GM18951 (cell line): ENCODE measurements at regions not wholly inside any gene's neighbourhood (a gene's known extent, or its start where the extent isn't known, plus 50 kb on each side); places are given as distances from the start of the nearest gene placed in this dataset.
A peak's percentile ranks its signal among the peaks of the same experiment; 100 is the strongest.

ENCODE experiments used
- POLR2A ChIP-seq: IDR thresholded peaks from 4 replicates; pipeline ENCODE4 v1.6.1; 2011; ENCODE audit warnings: mild to moderate bottlenecking; ENCODE audit not compliant: insufficient read length, insufficient read depth; ENCODE audit errors: extremely low read depth
- in situ Hi-C: fragments of 300-500 bp; cut with MboI; formaldehyde crosslinking; loops from one replicate; pipeline ENCODE4 v1.12.0; 2022; ENCODE audit warnings: low sequenced_read_pairs, mixed read lengths, inconsistent platforms; ENCODE audit not compliant: unreplicated experiment

GRCh38 chr15:89406218-89406939, 71.8 kb upstream of the POLG start:
- in situ Hi-C loops = no loop called here
- no peak for TF ChIP-seq POLR2A

GRCh38 chr15:89405494-89405893, 70.9 kb upstream of the POLG start:
- TF ChIP-seq POLR2A = no peak
- in situ Hi-C loops = no loop called here

DNA sequence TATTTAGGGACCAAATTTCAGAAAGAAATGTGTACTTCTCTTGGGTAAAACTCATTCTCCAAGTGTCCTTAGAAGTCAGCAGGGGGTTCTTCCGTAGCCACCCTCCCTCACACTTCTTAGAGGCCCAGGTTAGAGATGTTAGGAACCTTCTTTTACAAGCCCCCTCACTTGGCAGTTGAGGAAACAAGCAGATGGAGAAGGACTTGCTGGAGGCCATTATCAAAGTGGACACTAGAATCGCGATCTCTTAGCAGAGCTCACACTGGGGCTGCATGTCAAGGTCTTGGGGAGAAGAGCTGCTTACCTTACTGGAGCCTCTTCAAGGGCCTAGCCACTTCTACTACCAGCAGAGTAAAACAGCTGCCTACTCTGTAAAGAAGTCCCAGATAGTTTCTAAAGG, 69.4 kb upstream of the POLG start:
- TF ChIP-seq POLR2A = no peak
- in situ Hi-C loops = no loop called here

- TF ChIP-seq POLR2A = no peak
- in situ Hi-C loops = no loop called here
Measured at GRCh38 chr15:89402518-89402805, 67.8 kb upstream of the POLG start.

DNA sequence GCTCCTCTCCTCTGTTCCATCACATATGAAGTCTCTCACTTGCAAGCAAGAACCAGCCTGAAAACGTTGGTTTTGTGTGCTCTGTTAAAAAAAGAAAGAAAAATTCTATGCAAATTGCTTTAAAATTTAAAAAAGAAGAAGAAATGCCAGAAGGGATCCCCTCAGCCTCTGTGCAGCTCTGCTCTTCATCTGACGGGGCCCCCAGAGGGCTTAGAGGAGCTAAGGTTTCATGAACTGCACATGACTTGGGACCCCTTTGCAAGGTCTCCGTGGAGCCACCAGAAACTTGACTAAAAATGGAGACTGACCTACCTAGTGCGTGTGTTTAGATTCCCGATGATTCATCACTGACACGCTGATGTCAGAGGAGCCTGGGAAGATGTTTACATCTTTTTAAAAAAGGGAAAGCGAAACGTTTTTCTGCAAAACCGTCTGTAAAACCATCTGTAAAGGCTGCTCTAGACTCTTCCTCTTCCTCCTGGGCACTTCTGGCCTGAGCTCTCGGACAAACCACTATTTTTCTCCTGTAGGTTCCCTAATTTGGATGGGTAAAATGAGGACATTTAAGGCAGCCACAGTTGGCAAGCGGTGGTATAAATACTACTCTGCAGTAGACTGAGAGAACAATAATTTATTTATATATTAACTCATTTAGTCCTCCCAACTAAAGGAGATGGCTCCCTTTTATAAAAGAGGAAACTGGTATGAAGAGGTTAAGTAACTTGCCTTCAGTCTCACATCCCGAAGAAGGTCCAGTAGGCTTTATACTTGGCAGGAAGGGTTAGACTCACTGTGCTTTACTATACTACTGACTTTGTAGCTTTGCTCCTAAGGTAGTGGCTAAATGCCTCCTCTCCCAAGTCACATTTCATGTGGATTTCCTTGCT, 67.2 kb upstream of the POLG start:
- no peak for TF ChIP-seq POLR2A
- in situ Hi-C loops = no loop called here

DNA sequence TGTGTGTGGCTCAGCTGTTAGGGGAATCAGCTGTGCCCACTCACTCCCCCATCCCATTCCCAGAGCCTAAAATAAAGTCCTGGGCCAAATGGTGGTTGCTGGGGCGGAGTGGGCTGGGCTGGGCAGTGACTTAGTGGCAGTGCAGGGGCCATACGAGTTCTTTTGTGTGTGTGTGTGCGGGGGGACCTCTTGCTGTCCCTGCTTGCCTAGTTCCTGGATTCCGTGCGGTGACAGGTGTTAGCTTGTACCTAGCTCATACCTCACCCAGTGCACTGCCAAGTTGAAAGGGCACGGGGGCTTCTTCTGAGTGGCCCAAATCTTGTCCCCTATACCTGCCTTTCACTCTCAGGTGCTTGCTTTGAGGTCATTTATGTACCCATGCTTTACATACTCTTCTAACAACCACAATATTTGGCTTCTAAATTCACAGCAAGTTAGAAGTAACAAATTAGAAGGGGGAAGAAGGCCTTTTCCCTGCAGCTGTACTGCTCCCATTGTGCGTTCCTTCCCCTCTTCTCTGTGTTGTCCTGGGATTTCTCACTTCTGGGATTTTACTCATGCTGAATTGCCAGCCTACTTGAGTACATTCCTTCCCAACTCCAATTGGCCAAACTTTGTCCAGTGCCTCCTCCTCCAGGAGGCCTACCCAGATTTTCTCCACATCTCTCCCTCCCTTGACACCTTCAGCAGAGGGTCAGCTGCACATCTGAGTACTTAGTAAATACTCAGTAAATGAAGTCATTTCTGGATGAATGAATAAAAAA, 66.3 kb upstream of the POLG start:
- no peak for TF ChIP-seq POLR2A
- in situ Hi-C loops = no loop called here

GRCh38 chr15:89400116-89400781, 65.6 kb upstream of the POLG start:
- in situ Hi-C loops = no loop called here
- no peak for TF ChIP-seq POLR2A

DNA sequence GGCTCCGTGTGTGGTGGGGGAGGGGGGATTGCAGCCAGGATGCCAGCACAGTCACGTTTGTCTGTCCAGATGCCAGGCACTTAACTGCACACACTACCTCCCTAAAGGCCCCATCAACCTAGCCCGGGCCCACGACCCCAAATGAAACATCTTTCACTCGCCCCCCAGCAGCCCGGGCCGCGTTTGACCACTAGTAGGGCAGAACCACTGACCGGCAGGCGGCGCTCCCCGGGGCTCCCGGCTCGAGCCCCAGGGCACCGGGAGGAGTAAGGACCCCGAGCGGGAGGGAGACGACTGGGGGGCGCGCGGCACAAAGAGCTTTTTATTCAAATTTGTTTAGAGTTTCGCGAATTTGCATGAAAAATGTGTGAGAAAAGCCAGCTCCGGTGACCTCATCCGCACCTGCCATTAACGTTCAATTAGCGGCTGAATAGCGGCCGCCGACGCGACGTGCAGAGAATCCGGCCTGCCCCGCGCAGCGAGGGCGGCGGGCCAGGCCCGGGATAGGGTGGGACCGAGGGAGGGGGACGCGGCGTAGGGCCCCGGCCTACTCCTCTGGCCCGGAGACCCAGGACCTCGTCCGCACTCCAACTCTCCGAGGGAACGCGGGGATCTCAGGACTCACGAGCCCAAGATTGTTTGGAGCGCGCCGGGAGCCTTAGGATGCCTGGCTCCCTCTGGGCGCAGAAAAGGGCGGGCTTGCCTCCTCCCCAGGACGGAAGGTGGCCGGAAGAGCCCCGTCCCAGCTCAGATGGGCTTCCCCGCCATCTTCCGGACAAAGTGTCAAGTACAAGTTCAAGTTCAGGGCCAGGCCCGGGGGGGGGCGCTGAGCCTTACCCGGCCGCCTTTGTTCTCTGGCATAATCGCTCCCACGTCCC, 64.9 kb upstream of the POLG start:
- peak; percentile 40 for TF ChIP-seq POLR2A
- in situ Hi-C loops = no loop called here

DNA sequence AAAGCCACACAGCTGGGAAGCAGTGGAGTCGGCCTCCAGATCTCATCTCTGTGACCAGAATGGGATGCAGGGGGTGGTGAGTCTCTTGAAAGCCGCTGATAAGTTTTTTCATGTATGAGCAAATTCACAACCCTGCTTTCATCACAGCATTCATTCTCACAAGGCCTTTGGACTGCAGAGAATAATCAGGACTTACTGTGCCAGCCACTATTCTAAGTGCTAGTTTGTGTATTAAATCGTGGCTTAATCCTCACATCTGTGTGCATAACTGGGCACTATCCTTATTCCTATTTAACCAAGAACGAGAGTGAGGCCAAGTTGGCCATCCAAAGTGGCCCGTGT, 64.2 kb upstream of the POLG start:
- in situ Hi-C loops = no loop called here
- no peak for TF ChIP-seq POLR2A

GRCh38 chr15:89397653-89398023, 63.0 kb upstream of the POLG start:
- TF ChIP-seq POLR2A = no peak
- in situ Hi-C loops = no loop called here

- in situ Hi-C loops = no loop called here
- no peak for TF ChIP-seq POLR2A
Measured at GRCh38 chr15:89396723-89397652, 62.4 kb upstream of the POLG start.
